Islet of Langerhans (tissue), 1 donor: ENCODE measurements at regions not wholly inside any gene's neighbourhood (a gene's known extent, or its start where the extent isn't known, plus 50 kb on each side); places are given as distances from the start of the nearest gene placed in this dataset.

ENCODE experiments used
- FAIRE-seq: peaks from one replicate; lab custom pipeline; 2011; peaks lifted over from hg19 to GRCh38; lab: Jason Lieb, UNC

- no peak for FAIRE-seq
Measured at GRCh38 chr5:74374656-74375055, 265.9 kb downstream of the ENC1 start.

GRCh38 chr5:74373076-74373475 is 267.5 kb downstream of the ENC1 start:
- FAIRE-seq, result no peak

DNA sequence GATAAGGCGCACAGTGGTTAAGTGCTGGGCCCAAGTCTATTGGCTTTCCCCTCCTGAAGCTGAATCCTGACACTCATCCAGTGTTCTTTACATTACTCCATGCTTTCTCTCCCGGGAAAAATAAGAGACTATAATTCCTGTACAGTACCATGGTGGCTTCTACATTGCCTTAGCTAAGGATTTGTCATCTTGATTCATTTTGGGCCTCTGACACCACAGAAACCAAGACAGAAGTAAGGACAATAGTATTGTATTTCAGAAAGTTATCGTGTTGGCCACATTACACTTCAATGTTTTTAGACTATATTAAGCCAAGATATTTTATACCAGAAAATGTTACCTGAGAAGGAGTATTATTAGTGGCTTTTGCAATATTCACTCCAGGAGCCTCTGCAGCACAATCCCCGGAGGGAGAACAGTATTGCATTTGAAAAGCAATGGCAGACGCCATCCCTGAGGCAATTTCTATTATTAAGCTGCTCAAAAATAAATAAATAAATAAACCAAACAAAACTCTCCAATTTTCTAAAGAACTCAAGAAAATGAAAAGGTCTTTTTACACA is 267.9 kb downstream of the ENC1 start:
- FAIRE-seq, result no peak

DNA sequence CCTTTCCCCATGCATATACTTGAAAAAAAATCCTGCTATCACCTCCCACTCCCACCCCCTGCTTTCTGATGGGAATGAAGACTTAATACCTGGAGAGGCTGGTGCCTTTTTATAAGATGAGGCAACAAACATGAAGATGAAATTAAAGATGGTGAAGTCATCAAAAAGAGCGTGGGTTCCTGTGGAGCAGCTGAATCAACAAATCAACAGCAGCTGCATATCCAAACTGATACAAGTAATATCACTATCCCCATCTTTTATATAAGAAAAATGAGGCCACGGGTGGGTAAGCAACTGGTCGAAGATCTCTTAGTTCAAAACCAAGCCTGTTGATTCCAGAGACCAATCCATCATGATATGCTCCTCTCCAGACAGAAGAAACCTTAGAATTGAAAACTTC is 268.5 kb downstream of the ENC1 start:
- no peak for FAIRE-seq

- no peak for FAIRE-seq
Measured at GRCh38 chr5:74371621-74372020, 268.9 kb downstream of the ENC1 start.

- FAIRE-seq, result no peak
Measured at GRCh38 chr5:74370168-74370567, 270.4 kb downstream of the ENC1 start.

- no peak for FAIRE-seq
Measured at GRCh38 chr5:74369173-74369572, 271.4 kb downstream of the ENC1 start.

DNA sequence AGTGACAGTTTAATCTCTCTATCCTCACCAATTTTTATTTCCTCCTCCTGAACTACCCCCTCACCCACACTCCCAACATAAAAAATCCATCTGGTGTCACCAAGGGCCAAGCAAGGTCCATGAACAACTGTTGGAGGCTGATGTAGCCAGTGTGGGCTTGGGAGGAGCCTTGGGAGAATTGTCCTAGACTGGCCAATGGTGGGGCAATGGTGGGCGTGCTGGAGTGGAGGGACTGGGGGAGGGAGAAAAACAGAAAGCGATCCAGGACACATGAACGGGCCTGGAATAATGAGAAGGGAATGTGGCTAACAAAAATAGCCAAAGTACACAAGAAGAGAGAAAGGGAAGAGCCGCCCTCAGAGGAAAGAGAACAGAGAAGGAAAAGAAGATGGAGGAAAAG is 272.6 kb downstream of the ENC1 start:
- FAIRE-seq, result no peak

- FAIRE-seq, result no peak
Measured at GRCh38 chr5:74367241-74367733, 273.2 kb downstream of the ENC1 start.

GRCh38 chr5:74365723-74366122 is 274.8 kb downstream of the ENC1 start:
- FAIRE-seq, result no peak

DNA sequence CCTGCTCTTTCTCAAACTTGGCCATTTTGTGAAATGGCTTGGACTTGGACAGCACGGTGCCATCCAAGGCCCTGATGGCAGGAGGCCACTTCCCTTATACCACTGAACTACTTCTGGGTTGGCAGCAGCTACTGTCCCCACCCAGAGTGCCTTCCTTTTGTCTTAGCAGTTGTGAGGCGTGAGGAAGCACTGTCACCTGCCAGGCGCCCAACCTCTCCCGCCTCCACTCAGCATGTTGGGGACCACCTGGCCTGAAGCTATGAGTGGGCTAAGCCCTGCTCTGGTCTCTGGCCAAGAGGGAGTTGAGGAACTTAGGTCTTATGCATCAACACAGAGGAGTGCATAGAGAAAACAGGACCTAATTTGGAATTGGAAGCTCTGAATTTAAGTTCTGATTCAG is 276.0 kb downstream of the ENC1 start:
- FAIRE-seq, result no peak

DNA sequence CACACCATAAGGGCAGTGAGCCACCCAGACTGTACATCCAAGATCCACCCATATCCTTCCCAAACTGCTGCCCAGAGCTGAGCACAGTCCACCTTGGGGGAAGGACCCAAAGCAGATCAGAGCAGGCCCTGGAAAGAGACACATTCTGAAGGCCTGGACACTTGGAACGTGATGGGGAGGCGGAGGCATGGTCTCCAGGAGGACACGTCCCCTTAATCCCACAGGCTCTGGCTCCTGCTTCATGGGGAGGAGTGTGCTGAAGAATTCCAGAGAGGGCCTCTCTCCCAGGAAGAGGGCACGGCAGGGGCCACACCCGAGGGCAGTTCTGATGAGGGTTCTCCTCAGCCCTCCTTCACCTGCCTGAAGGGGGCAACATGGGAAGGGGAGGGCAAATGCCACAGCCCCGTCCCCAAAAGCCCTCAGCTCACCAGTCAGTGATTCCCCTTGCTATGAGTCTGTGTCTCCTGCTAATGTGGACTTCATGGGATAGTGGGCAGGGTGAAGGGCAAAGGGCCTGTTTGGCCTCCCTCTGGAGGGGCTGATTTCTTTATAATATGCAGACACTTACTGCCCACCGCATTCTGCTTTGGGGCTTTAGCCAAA is 276.8 kb downstream of the ENC1 start:
- FAIRE-seq, result no peak

GRCh38 chr5:74361406-74362358 is 278.8 kb downstream of the ENC1 start:
- FAIRE-seq, result no peak

- no peak for FAIRE-seq
Measured at GRCh38 chr5:74360535-74361210, 279.9 kb downstream of the ENC1 start.

DNA sequence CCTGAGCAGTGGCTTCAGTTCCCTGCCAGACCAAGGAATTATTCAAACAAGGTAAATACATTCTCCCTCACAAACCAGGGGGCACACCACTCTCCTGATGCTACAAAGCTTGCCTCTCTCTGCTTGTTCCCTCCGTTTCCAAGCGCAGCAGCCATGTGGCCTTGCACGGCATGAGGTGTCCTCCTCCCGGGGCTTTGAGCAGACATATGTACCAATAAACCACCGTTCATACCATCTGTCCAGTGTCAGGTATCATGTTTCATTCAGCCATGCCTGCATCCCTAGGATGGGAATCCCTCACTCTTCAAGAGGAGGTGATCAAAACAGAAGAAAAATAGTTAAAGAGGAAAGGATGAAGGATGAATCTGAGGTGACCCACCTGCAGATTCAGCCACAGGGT is 282.7 kb downstream of the ENC1 start:
- no peak for FAIRE-seq

- no peak for FAIRE-seq
Measured at GRCh38 chr5:74356009-74356695, 284.4 kb downstream of the ENC1 start.

GRCh38 chr5:74355041-74355824 is 285.3 kb downstream of the ENC1 start:
- no peak for FAIRE-seq

GRCh38 chr5:74352256-74352655 is 288.3 kb downstream of the ENC1 start:
- no peak for FAIRE-seq

DNA sequence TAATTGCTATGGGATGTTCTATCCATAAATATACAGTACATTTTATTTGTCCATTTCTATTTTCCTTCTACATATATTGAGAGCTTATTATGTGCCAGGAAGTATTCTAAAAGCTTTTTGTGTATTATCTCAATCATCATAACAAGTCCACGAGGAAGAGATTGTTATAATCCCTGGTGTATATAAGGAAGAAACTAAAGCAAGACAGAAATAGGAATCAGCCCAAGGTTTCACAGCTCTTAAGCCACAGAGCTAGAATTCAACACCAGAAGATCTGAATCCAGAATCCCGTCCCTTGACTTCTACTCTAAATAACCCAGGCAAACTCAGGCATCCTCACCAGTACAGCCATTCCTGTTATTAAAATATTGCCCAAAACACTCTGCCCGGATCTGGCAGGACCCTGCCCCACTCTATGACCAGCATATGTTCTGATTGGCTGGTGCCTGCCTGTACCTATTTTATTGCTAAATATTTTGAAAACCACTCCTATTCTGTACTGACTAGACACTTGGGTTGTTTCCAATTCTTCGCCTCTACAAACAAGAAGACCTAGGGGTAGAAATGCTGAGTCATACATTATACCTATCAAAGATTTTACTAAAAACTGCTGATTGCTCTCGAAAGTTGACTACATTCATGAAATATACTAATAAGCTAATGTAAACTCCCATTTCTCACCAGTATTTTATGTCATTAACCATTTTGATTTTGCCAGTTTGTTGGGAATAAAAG is 297.4 kb downstream of the ENC1 start:
- FAIRE-seq, result no peak

DNA sequence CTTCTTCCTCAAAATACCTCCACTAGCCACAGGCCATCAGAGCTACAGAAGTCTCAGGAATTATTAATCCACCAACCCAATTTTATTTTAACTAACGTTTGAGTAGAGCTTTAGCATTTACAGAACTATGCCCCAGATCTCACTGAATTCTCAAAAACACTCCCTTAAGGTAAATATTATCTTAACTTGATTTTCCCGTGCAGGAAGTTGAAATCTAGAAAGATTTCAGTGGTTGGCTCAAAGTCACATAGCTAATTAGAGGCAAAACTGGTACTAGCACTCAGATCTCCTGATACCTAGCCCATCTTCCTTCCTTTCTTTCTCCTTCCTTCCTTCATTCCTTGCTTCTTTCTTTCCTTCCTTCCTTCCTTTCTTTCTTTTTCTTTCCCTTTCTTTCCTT is 298.3 kb downstream of the ENC1 start:
- FAIRE-seq, result no peak

DNA sequence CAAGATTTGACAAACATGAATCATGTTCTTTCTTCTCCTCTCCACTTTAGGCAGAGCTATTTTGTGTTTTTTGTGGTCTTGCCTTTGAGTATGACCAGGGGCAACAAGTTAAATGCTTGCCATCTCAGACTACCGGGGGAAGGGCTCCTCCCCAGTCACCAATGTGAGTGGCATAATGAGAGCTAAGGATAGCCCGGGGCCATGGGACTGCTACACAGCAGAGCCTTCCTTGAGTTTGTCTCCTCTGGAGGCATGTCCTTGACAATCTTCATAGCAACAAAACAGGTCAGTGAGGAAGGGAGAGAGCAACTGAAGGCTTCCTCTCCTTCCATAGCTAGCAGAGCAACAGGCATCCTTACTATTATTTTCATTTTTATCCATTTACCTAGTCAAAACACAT is 299.3 kb downstream of the ENC1 start:
- FAIRE-seq, result no peak
